Neural cell (in vitro differentiated cells): ENCODE measurements at regions not wholly inside any gene's neighbourhood (a gene's known extent, or its start where the extent isn't known, plus 50 kb on each side); places are given as distances from the start of the nearest gene placed in this dataset.

Experiments used
- H2AFZ ChIP-seq: fragments of 200-600, 300-800 bp; sonication (generic), shearing (Covaris generic); 2 replicates; pipeline ENCODE4 v1.6.0; 2014; ENCODE audit warnings: low read depth, mild to moderate bottlenecking, antibody characterized with exemption, low read length, moderate library complexity
- H3F3A ChIP-seq: fragments of 200-600 bp; shearing (Covaris generic); 2 replicates; pipeline ENCODE4 v1.6.1; 2016; ENCODE audit warnings: mild to moderate bottlenecking, moderate library complexity, mixed read lengths, antibody characterized with exemption, low read length; ENCODE audit not compliant: insufficient read depth, poor library complexity, severe bottlenecking
- H3K27ac ChIP-seq: fragments of 200-600, 300-800 bp; sonication (generic), shearing (Covaris generic); 2 replicates; pipeline ENCODE4 v1.5.1; 2014; ENCODE audit warnings: mild to moderate bottlenecking, low read length, moderate library complexity
- H3K27me3 ChIP-seq: fragments of 300-800, 200-600 bp; sonication (generic), shearing (Covaris generic); 2 replicates; pipeline ENCODE4 v1.6.0; 2014; ENCODE audit warnings: mild to moderate bottlenecking, low read depth, low read length, moderate library complexity; ENCODE audit not compliant: insufficient read depth
- H3K36me3 ChIP-seq: fragments of 300-800, 200-600 bp; sonication (generic), shearing (Covaris generic); 2 replicates; pipeline ENCODE4 v1.5.1; 2014; ENCODE audit warnings: mild to moderate bottlenecking, antibody characterized with exemption, low read length, moderate library complexity; ENCODE audit not compliant: insufficient read depth
- H3K4me2 ChIP-seq: fragments of 300-800, 200-600 bp; sonication (generic), shearing (Covaris generic); 2 replicates; pipeline ENCODE4 v1.6.0; 2014; ENCODE audit warnings: mild to moderate bottlenecking, low read length
- H3K4me3 ChIP-seq: fragments of 300-800, 200-600 bp; sonication (generic), shearing (Covaris generic); 2 replicates; pipeline ENCODE4 v1.5.1; 2014; ENCODE audit warnings: mild to moderate bottlenecking, low read length, moderate library complexity
- H3K79me2 ChIP-seq: fragments of 200-600 bp; shearing (Covaris generic); replicated peaks from 2 replicates; pipeline ENCODE4 v1.6.0; 2014; ENCODE audit warnings: mild to moderate bottlenecking, low read length, moderate library complexity; ENCODE audit not compliant: insufficient read depth
- H3K9ac ChIP-seq: fragments of 300-800, 200-600 bp; sonication (generic), shearing (Covaris generic); 2 replicates; pipeline ENCODE4 v1.6.1; 2016; ENCODE audit warnings: mild to moderate bottlenecking, low read length, mixed read lengths
- H3K9me2 ChIP-seq: fragments of 200-600 bp; shearing (Covaris generic); 2 replicates; pipeline ENCODE4 v1.6.1; 2016; ENCODE audit warnings: mild to moderate bottlenecking, low read length, mixed read lengths; ENCODE audit not compliant: insufficient read depth
- H3K9me3 ChIP-seq: fragments of 200-600, 300-800 bp; sonication (generic), shearing (Covaris generic); 2 replicates; pipeline ENCODE4 v1.6.1; 2016; ENCODE audit warnings: mild to moderate bottlenecking, mixed run types, low read length, moderate library complexity, mixed read lengths
- H4K20me1 ChIP-seq: fragments of 200-600 bp; shearing (Covaris generic); 2 replicates; pipeline ENCODE4 v1.6.1; 2016; ENCODE audit warnings: mild to moderate bottlenecking, mixed run types; ENCODE audit not compliant: insufficient read depth
- CTCF ChIP-seq: fragments of 450-650 bp; IDR thresholded peaks from 2 replicates; pipeline ENCODE4 v1.5.1; 2014; ENCODE audit warnings: antibody characterized with exemption, mild to moderate bottlenecking, moderate library complexity; ENCODE audit not compliant: poor library complexity, severe bottlenecking
- EP300 ChIP-seq: fragments of 450-650 bp; conservative IDR thresholded peaks from 2 replicates; pipeline ENCODE4 v1.6.1; 2014; ENCODE audit warnings: antibody characterized with exemption, mild to moderate bottlenecking, moderate library complexity; ENCODE audit not compliant: poor library complexity, severe bottlenecking
- EZH2 ChIP-seq: fragments of 200-600, 300-800 bp; shearing (Covaris generic), sonication (generic); IDR thresholded peaks from 2 replicates; pipeline ENCODE4 v1.6.1; 2014; ENCODE audit warnings: antibody characterized with exemption, low read length, borderline replicate concordance, mild to moderate bottlenecking; ENCODE audit not compliant: insufficient read depth, poor library complexity, severe bottlenecking
- MXI1 ChIP-seq: fragments of 450-650 bp; conservative IDR thresholded peaks from 2 replicates; pipeline ENCODE4 v1.6.1; 2014; ENCODE audit warnings: antibody characterized with exemption, mild to moderate bottlenecking; ENCODE audit not compliant: poor library complexity, severe bottlenecking
- POLR2AphosphoS5 ChIP-seq: IDR thresholded peaks from 2 replicates; pipeline ENCODE4 v1.6.1; 2012
- RAD21 ChIP-seq: fragments of 450-650 bp; conservative IDR thresholded peaks from 2 replicates; pipeline ENCODE4 v1.6.1; 2014; ENCODE audit warnings: antibody characterized with exemption, mild to moderate bottlenecking, moderate library complexity
- SMC3 ChIP-seq: fragments of 450-650 bp; conservative IDR thresholded peaks from 2 replicates; pipeline ENCODE4 v1.6.1; 2014; ENCODE audit warnings: antibody characterized with exemption, mild to moderate bottlenecking, moderate library complexity; ENCODE audit not compliant: poor library complexity
- TAF1 ChIP-seq: IDR thresholded peaks from 2 replicates; pipeline ENCODE4 v1.6.1; 2012; ENCODE audit warnings: low read depth
- TF ChIP-seq, protein P1 (sequence below): IDR thresholded peaks from 2 replicates; pipeline ENCODE4 v1.6.1; 2012; ENCODE audit warnings: borderline replicate concordance

DNA sequence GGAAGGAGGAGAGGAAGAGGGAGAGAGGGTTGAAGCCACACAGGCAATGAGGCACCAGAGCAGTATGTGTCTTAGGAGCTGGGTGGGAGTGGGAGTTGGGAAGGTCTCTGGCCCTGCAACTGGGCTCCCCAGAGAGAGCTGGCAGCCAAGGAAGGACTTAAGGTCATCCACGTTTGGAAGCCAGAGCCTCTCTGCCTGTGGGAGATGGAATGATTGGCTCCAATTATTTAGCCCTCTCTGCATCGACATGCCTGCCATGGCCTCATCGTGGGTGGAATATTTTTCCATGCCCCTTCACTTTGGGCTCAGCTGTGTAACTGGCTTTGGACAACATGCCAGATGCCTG lies 478.5 kb downstream of the RPS24 start:
- Histone ChIP-seq H3K4me2 (no peak overlapping the region), H3K36me3 (no peaks in the 10 kb centered on the region), H3K9me3 (no peaks in the 10 kb centered on the region), H3K79me2 (no peaks in the 10 kb centered on the region), H2AFZ (no peak overlapping the region), H3K9me2 (no peaks in the 10 kb centered on the region), H3K27me3 (no peaks in the 10 kb centered on the region), H3K27ac (no peak overlapping the region), H4K20me1 (no peaks in the 10 kb centered on the region), H3K4me3 (no peak overlapping the region), H3F3A (no peaks in the 10 kb centered on the region), H3K9ac (no peak overlapping the region)
- TF ChIP-seq EP300 (no peak), TAF1 (no peak)

- Histone ChIP-seq H3K9me2 (no peaks in the 10 kb centered on the region), H3K4me3 (no peak overlapping the region), H3K9me3 (no peaks in the 10 kb centered on the region), H3K27me3 (no peaks in the 10 kb centered on the region), H3K79me2 (no peaks in the 10 kb centered on the region), H3K27ac (no peak overlapping the region), H3K4me2 (no peak overlapping the region), H2AFZ (no peak overlapping the region), H3K36me3 (no peaks in the 10 kb centered on the region), H3F3A (no peaks in the 10 kb centered on the region), H3K9ac (no peak overlapping the region), H4K20me1 (no peaks in the 10 kb centered on the region)
- TF ChIP-seq POLR2AphosphoS5: no peak
These were observed 479.7 kb downstream of the RPS24 start for GRCh38 chr10:78513330-78513729.

GRCh38 chr10:78513986-78514385 lies 480.3 kb downstream of the RPS24 start:
- no peaks in the 10 kb centered on the region for H3K9me2 ChIP-seq
- no peak overlapping the region for H2AFZ ChIP-seq
- H3K4me2 ChIP-seq: no peak overlapping the region
- H3K4me3 ChIP-seq: no peak overlapping the region
- H3F3A ChIP-seq: no peaks in the 10 kb centered on the region
- H3K27me3 ChIP-seq: no peaks in the 10 kb centered on the region
- H4K20me1 ChIP-seq: no peaks in the 10 kb centered on the region
- no peaks in the 10 kb centered on the region for H3K36me3 ChIP-seq
- H3K79me2 ChIP-seq: no peaks in the 10 kb centered on the region
- TF ChIP-seq CTCF: no peak
- no peak for TF ChIP-seq TAF1
- TF ChIP-seq, protein P1, sequence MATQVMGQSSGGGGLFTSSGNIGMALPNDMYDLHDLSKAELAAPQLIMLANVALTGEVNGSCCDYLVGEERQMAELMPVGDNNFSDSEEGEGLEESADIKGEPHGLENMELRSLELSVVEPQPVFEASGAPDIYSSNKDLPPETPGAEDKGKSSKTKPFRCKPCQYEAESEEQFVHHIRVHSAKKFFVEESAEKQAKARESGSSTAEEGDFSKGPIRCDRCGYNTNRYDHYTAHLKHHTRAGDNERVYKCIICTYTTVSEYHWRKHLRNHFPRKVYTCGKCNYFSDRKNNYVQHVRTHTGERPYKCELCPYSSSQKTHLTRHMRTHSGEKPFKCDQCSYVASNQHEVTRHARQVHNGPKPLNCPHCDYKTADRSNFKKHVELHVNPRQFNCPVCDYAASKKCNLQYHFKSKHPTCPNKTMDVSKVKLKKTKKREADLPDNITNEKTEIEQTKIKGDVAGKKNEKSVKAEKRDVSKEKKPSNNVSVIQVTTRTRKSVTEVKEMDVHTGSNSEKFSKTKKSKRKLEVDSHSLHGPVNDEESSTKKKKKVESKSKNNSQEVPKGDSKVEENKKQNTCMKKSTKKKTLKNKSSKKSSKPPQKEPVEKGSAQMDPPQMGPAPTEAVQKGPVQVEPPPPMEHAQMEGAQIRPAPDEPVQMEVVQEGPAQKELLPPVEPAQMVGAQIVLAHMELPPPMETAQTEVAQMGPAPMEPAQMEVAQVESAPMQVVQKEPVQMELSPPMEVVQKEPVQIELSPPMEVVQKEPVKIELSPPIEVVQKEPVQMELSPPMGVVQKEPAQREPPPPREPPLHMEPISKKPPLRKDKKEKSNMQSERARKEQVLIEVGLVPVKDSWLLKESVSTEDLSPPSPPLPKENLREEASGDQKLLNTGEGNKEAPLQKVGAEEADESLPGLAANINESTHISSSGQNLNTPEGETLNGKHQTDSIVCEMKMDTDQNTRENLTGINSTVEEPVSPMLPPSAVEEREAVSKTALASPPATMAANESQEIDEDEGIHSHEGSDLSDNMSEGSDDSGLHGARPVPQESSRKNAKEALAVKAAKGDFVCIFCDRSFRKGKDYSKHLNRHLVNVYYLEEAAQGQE: no peak
- no peak for TF ChIP-seq SMC3
- no peak for TF ChIP-seq RAD21
- TF ChIP-seq EZH2: no peak
- no peak for TF ChIP-seq EP300
- no peak for TF ChIP-seq POLR2AphosphoS5
- TF ChIP-seq MXI1: no peak
- no peak overlapping the region for H3K27ac ChIP-seq
- H3K9ac ChIP-seq: no peak overlapping the region
- H3K9me3 ChIP-seq: no peaks in the 10 kb centered on the region
